ENCODE measurements at regions not wholly inside any gene's neighbourhood (a gene's known extent, or its start where the extent isn't known, plus 50 kb on each side); places are given as distances from the start of the nearest gene placed in this dataset.

DNA sequence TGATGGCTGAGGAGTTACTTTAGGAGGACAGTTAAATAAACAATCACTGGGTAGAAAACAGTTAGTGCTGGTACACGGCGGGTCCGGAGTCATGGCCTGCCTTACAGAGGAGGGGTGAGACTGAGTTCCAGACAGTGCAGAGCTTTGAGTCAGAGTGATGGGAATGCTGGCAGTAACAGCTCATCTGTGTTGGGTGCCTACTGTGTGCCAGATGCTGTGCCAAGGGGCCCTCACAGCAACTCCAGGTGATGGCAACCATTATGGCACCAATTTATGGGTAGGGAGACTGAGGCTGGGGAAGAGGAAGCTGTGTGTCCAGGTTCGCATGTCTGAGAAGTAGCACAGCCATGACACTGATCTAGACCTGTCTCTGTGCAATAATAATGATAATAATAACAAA is 132.6 kb downstream of the CEBPB start:
- 94 to 95% methylated on average over 4 of the region's 4 CpGs for WGBS, 2 donors
- H3K4me3 ChIP-seq: no peak overlapping the region
- H3K27ac ChIP-seq: no peak overlapping the region
- ATAC-seq (no peak), FAIRE-seq (no peak), DNase-seq (no peak)
- no peaks in the 10 kb centered on the region for H3K36me3 ChIP-seq
- intact Hi-C loops (cut with DNase I): no loop called here
- H3K27me3 ChIP-seq: no peaks in the 10 kb centered on the region
- TF ChIP-seq, protein P1, sequence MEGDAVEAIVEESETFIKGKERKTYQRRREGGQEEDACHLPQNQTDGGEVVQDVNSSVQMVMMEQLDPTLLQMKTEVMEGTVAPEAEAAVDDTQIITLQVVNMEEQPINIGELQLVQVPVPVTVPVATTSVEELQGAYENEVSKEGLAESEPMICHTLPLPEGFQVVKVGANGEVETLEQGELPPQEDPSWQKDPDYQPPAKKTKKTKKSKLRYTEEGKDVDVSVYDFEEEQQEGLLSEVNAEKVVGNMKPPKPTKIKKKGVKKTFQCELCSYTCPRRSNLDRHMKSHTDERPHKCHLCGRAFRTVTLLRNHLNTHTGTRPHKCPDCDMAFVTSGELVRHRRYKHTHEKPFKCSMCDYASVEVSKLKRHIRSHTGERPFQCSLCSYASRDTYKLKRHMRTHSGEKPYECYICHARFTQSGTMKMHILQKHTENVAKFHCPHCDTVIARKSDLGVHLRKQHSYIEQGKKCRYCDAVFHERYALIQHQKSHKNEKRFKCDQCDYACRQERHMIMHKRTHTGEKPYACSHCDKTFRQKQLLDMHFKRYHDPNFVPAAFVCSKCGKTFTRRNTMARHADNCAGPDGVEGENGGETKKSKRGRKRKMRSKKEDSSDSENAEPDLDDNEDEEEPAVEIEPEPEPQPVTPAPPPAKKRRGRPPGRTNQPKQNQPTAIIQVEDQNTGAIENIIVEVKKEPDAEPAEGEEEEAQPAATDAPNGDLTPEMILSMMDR (IDR thresholded peaks at IDR 0.05): no peak
- no peaks in the 10 kb centered on the region for H3K9me3 ChIP-seq
- H3K4me1 ChIP-seq: peaks cover 0 to 13% (median 0%) of the 10 kb centered on the region in 3 donors

DNA sequence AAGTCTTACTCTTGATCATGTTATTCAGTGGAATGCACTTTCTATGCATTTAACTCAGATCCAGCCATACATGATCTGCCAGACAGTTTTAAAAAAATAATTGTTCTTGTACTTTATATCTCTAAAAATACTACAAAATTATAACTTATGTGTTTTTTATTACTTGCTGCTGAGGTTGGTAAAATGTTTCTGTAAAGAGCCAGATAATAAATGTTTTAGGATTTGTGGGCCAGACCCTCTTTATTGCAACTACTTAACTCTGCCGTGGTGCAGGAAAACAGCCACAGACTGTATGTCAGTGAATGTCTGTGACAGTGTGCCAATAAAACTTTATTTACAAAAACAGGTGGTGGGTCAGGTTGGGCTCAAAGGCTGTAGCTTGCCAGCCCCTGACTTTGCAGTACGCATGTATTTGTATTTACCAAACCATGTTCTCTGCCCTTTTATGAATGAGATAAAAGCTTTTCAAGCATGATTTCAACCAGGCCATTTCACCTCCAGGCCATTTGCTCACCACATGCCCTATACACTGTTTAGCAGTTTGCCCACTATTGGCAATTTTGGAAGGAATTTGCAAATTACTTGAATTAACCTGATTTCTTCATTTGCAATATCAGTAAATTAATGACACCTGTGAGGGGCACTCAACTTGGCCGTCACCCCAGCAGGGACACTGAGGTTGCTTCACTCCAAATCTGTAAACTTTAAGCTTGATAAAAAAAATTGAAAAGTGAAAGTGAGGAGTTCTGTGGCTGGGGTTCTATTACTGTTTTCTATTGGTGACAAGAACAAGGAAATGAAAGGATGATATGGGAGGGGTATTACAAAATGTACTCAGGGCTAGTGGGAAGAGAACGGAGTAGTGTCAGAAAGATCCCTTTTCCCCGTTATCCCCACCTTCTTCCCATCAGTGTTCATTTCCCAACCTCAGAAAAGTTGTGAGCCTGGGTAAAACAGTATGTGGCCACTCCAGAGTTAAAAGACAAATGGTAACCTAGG is 133.4 kb downstream of the CEBPB start:
- ATAC-seq (no peak), FAIRE-seq (no peak), DNase-seq (peak in 1 of 6 donors; percentile 2)
- Histone ChIP-seq H3K27ac (no peak overlapping the region), H3K4me3 (no peak overlapping the region), H3K36me3 (no peaks in the 10 kb centered on the region), H3K27me3 (no peaks in the 10 kb centered on the region), H3K4me1 (peaks cover 0 to 13% (median 0%) of the 10 kb centered on the region in 3 donors), H3K9me3 (no peaks in the 10 kb centered on the region)
- TF ChIP-seq, protein P1 (IDR thresholded peaks at IDR 0.05): no peak
- 81 to 93% methylated on average over 5 of the region's 5 CpGs for WGBS, 2 donors
- intact Hi-C loops (cut with DNase I): no loop called here

DNA sequence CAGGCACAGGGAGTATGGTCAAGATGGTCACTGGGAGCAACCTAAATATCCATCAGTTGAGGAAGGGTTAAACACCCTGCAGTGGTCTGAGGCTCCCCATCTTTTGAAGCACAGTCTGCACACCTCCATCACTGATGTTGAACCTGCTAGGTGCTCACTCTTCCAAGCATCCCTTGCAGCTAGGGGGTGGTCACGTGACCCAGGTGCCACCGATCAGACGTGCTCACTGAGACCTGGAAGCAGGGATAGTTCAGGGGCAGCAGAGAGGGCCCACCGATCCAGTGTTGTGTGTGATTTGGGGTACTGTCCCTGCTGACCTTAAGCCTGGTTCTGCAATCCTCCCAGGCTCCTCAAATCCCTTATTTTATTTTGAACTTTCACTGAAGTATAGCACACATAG is 134.6 kb downstream of the CEBPB start:
- Histone ChIP-seq H3K36me3 (no peaks in the 10 kb centered on the region), H3K27me3 (no peaks in the 10 kb centered on the region), H3K9me3 (no peaks in the 10 kb centered on the region), H3K4me1 (peaks cover 0 to 13% (median 0%) of the 10 kb centered on the region in 3 donors), H3K27ac (no peak overlapping the region), H3K4me3 (no peak overlapping the region)
- TF ChIP-seq, protein P1 (IDR thresholded peaks at IDR 0.05): no peak
- no peak for FAIRE-seq
- intact Hi-C loops (cut with DNase I): no loop called here
- WGBS, 2 donors: 86 to 93% methylated on average over 4 of the region's 4 CpGs
- DNase-seq: no peak
- no peak for ATAC-seq

DNA sequence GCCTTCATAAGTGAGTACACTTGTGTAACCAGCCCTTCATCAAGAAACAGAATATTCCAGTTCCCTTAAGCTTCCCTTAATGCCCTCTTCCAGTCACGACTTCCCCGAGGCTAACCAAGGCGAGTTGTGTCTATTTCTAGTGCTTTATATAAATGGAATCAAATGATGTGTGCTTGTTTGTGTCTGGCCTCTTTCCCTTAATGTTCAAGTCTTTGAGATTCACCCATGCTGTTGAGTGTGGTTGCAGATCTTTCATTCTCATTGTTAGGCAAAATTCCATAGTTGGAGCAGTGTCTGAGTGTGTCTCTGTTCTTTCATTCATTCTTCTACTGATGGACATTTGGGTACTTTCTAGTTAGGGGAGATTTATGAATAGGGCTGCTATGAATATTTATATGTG is 135.0 kb downstream of the CEBPB start:
- TF ChIP-seq, protein P1 (IDR thresholded peaks at IDR 0.05): no peak
- ATAC-seq: no peak
- H3K4me3 ChIP-seq: no peak overlapping the region
- intact Hi-C loops (cut with DNase I): no loop called here
- H3K27me3 ChIP-seq: no peaks in the 10 kb centered on the region
- WGBS, 2 donors: 86 to 91% methylated on average over 3 of the region's 3 CpGs
- no peaks in the 10 kb centered on the region for H3K36me3 ChIP-seq
- no peak overlapping the region for H3K27ac ChIP-seq
- DNase-seq: no peak
- FAIRE-seq: no peak
- H3K9me3 ChIP-seq: no peaks in the 10 kb centered on the region
- peaks cover 0 to 13% (median 0%) of the 10 kb centered on the region in 3 donors for H3K4me1 ChIP-seq

DNA sequence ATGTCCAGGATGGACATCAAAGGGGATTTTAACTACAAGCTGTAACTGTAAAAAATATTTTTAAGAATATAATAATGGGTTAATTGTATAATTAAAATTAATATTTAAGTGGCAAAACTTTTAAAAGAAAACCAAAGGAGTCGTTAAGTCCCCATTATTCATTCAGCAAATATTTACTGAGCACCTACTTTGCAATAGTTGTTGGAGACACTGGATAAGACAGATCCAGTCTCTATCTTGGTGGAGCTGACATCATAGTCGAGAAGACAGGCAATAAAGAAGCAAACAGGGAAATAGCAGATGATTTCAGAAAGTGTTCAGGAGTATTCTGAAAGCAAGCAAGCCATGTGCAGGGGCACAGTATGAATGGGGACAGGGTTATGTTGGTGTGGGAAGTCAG is 137.0 kb downstream of the CEBPB start:
- no peak overlapping the region for H3K27ac ChIP-seq
- DNase-seq (no peak), ATAC-seq (no peak), FAIRE-seq (no peak)
- 39 to 65% methylated on average over 2 of the region's 2 CpGs for WGBS, 2 donors
- intact Hi-C loops (cut with DNase I): no loop called here
- H3K27me3 ChIP-seq: no peaks in the 10 kb centered on the region
- peaks cover 8 to 11% (median 10%) of the 10 kb centered on the region in 3 donors for H3K4me1 ChIP-seq
- TF ChIP-seq, protein P1 (IDR thresholded peaks at IDR 0.05): no peak
- H3K9me3 ChIP-seq: no peaks in the 10 kb centered on the region
- no peaks in the 10 kb centered on the region for H3K36me3 ChIP-seq
- H3K4me3 ChIP-seq: no peak overlapping the region

Measured in pancreas (tissue), 10 donors.